Sigmoid colon (tissue), 6 donors: ENCODE measurements at regions not wholly inside any gene's neighbourhood (a gene's known extent, or its start where the extent isn't known, plus 50 kb on each side); places are given as distances from the start of the nearest gene placed in this dataset.
"Not testable (repeated sequence)": the region's sequence is repeated elsewhere in the genome, so short reads cannot be mapped to it uniquely, and the experiment has no call there.

Source experiments
- DNase-seq: peaks from one replicate; pipeline ENCODE4 v3.0.0-alpha.2; 2019
- H3K27ac ChIP-seq, 4 donors: fragments of 200-600 bp; sonication (generic); one replicate each; pipeline ENCODE4 v1.5.1; 2016 to 2019; ENCODE audit warnings: mild to moderate bottlenecking in 1 of 4
- H3K27me3 ChIP-seq, 3 donors: fragments of 200-600 bp; sonication (generic); one replicate each; pipeline ENCODE4 v1.5.1; 2019; ENCODE audit warnings: mild to moderate bottlenecking in 1 of 3
- H3K36me3 ChIP-seq, 4 donors: fragments of 200-600 bp; sonication (generic); one replicate each; pipeline ENCODE4 v1.5.1; 2016 to 2019
- H3K4me1 ChIP-seq, 4 donors: fragments of 200-600 bp; sonication (generic); one replicate each; pipeline ENCODE4 v1.5.1; 2017 to 2019
- H3K4me3 ChIP-seq, 4 donors: fragments of 200-600 bp; sonication (generic); one replicate each; pipeline ENCODE4 v1.5.1; 2017 to 2019; ENCODE audit warnings: mild to moderate bottlenecking in 2 of 4, moderate library complexity in 1 of 4
- H3K9me3 ChIP-seq, 4 donors: fragments of 200-600 bp in 3 of 4; sonication (generic) in 3 of 4; one replicate each; pipeline versions ENCODE4 v1.5.1 to v1.6.1; 2013 to 2019
- EP300 ChIP-seq, 4 donors: sonication (generic); formaldehyde crosslinking; IDR thresholded peaks; one replicate each; pipeline ENCODE4 v1.6.1; 2017; ENCODE audit warnings: antibody characterized with exemption in 4 of 4
- POLR2A ChIP-seq, 2 donors: fragments of 450-650 bp; IDR thresholded peaks; one replicate each; pipeline ENCODE4 v1.6.1; 2016; ENCODE audit warnings: antibody characterized with exemption in 2 of 2, mild to moderate bottlenecking in 2 of 2, moderate library complexity in 2 of 2
- POLR2AphosphoS5 ChIP-seq, 4 donors: sonication (generic); formaldehyde crosslinking; IDR thresholded peaks; one replicate each; pipeline ENCODE4 v1.6.1; 2017; ENCODE audit warnings: antibody characterized with exemption in 4 of 4
- WGBS, 2 donors: extraction: QIAGEN DNeasy Blood & Tissue Kit; methylation state at CpG; one replicate each; pipeline ENCODE4 v1.1.7; 2013; 5-methylcytosine and 5-hydroxymethylcytosine counted together
- intact Hi-C: fragments of 100-400 bp; cut with DNase I; formaldehyde crosslinking; loops from one replicate; pipeline ENCODE4 v1.15.1; 2023
- TF ChIP-seq, protein P1 (sequence below), 4 experiments: fragments of 450-650 bp in 3 of 4; fragments of 200-600 bp in 1 of 4; IDR thresholded peaks; one replicate each; pipeline ENCODE4 v1.5.1; 2016 to 2019; ENCODE audit warnings: antibody characterized with exemption in 4 of 4, mild to moderate bottlenecking in 3 of 4, moderate library complexity in 2 of 4
- donor health status: healthy with polysubstance abuse.
- donor health status: healthy.

GRCh38 chr22:22296047-22296446, 51.5 kb downstream of the VPREB1 start:
- DNase-seq, intact Hi-C loops, H3K4me1 ChIP-seq, H3K9me3 ChIP-seq, H3K27ac ChIP-seq, H3K36me3 ChIP-seq, H3K4me3 ChIP-seq, H3K27me3 ChIP-seq: not testable (repeated sequence)
- WGBS, 2 donors, result 82 to 84% methylated on average over 4 of the region's 4 CpGs

GRCh38 chr22:22297159-22297793, 52.7 kb downstream of the VPREB1 start:
- WGBS, 2 donors, result 1% methylated on average over 28 of the region's 28 CpGs
- H3K27ac ChIP-seq, result peak overlapping the region; percentile 83 to 85 (median 84)
- intact Hi-C loops, result not testable (repeated sequence)

DNA sequence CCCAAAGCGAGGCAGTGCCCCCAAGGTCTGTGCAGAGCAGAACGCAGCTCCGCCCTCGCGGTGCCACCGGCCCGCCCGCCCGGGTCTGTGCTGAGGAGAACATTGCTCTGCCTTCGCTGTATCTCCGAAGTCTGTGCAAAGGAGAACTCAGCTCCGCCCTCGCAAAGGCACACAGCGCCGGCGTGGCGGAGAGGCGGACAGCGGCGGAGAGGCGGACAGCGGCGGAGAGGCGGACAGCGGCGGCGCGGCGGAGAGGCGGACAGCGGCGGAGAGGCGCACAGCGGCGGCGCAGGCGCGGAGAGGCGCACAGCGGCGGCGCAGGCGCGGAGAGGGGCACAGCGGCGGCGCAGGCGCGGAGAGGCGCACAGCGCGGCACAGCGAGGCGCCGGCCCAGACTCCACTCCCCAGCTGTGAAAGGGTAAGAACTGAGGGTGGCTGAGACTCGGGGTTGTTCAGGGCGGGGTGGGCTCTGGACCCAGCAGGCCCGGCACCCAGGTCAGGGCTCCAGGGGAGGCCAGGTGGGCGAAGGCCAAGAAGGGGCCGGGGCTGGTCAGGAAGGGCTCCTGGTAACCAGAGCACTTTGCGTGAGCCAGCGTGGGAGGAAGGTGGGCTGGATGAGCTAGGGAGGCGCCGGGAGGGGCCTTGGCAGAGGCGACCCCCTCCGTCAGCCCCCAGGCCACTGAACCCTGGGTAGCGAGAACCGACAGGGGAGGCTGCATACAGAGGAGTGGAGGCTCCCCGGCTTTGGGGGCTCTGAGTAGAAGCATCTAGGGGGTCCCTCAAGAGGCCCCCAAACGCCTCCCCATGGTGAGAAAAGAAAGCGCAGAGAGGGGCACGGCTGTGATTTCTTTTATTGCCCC, 53.4 kb downstream of the VPREB1 start:
- Histone ChIP-seq H3K27ac (peak overlapping the region; percentile 83 to 85 (median 84)), H3K4me3 (peak overlapping the region; percentile 70 to 81 (median 79))
- 1% methylated on average over 72 of the region's 72 CpGs for WGBS, 2 donors
- H3K27me3 ChIP-seq, intact Hi-C loops, H3K9me3 ChIP-seq, H3K36me3 ChIP-seq, H3K4me1 ChIP-seq: not testable (repeated sequence)
- peak in 1 of 2 donors; percentile 11 for TF ChIP-seq POLR2A (IDR thresholded peaks at IDR 0.05)
- peak; percentile 47 to 83 (median 80) for TF ChIP-seq POLR2AphosphoS5 (IDR thresholded peaks at IDR 0.05)
- peak; percentile 79 for DNase-seq

More at GRCh38 chr22:22297159-22297793, 52.7 kb downstream of the VPREB1 start:
- H3K4me1 ChIP-seq, H3K27me3 ChIP-seq, DNase-seq, H3K9me3 ChIP-seq, H3K36me3 ChIP-seq: not testable (repeated sequence)
- H3K4me3 ChIP-seq, result peak overlapping the region; percentile 70 to 81 (median 79)

- intact Hi-C loops, H3K4me1 ChIP-seq, H3K9me3 ChIP-seq, H3K36me3 ChIP-seq, DNase-seq, H3K27me3 ChIP-seq: not testable (repeated sequence)
- Histone ChIP-seq H3K4me3 (peak overlapping the region; percentile 70 to 81 (median 79)), H3K27ac (peak overlapping the region in 3 of 4 donors; percentile 83 to 85 (median 84))
- WGBS, 2 donors, result 18 to 36% methylated on average over 5 of the region's 6 CpGs
Measured at GRCh38 chr22:22298654-22299009, 54.0 kb downstream of the VPREB1 start.

- H3K27ac ChIP-seq, H3K4me3 ChIP-seq, H3K27me3 ChIP-seq, intact Hi-C loops, DNase-seq, H3K9me3 ChIP-seq, H3K4me1 ChIP-seq, H3K36me3 ChIP-seq: not testable (repeated sequence)
- WGBS, 2 donors, result 94 to 95% methylated on average over 5 of the region's 5 CpGs
Measured at GRCh38 chr22:22300511-22300910, 55.9 kb downstream of the VPREB1 start.

- H3K4me3 ChIP-seq, H3K27ac ChIP-seq, H3K27me3 ChIP-seq, H3K9me3 ChIP-seq, H3K4me1 ChIP-seq, DNase-seq, intact Hi-C loops: not testable (repeated sequence)
- H3K36me3 ChIP-seq, result peaks cover 0 to 11% (median 4%) of the 10 kb centered on the region in 4 donors
- 91 to 98% methylated on average over 1 of the region's 1 CpG for WGBS, 2 donors
Measured at GRCh38 chr22:22300946-22301345, 56.4 kb downstream of the VPREB1 start.

DNA sequence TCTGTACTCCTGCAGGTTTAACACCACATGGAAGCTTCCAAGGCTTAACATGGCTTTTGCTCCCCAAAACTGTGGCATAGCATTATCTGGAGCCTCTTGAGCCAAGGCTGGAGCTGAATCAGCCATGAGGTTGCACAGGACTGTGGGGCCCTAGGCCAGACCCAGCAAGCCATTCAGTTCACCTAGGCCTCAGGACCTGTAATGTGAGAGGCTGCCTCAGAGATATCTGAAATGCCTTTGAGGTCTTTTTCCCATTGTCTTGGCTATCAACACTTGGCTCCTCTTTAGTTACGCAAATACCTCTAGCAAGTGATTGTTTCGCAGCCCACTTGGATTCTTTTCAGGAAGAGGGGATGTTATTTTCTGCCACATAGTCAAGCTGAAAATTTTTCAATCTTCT, 72.0 kb downstream of the VPREB1 start:
- peaks cover 8 to 39% (median 19%) of the 10 kb centered on the region in 4 donors for H3K36me3 ChIP-seq
- H3K27ac ChIP-seq, result no peak overlapping the region
- no peaks in the 10 kb centered on the region for H3K4me1 ChIP-seq
- no peaks in the 10 kb centered on the region for H3K9me3 ChIP-seq
- intact Hi-C loops, result no loop called here
- no peaks in the 10 kb centered on the region for H3K27me3 ChIP-seq
- no peak overlapping the region for H3K4me3 ChIP-seq
- TF ChIP-seq POLR2AphosphoS5 (IDR thresholded peaks at IDR 0.05) (no peak), POLR2A (IDR thresholded peaks at IDR 0.05) (no peak), EP300 (IDR thresholded peaks at IDR 0.05) (no peak)
- TF ChIP-seq, protein P1, sequence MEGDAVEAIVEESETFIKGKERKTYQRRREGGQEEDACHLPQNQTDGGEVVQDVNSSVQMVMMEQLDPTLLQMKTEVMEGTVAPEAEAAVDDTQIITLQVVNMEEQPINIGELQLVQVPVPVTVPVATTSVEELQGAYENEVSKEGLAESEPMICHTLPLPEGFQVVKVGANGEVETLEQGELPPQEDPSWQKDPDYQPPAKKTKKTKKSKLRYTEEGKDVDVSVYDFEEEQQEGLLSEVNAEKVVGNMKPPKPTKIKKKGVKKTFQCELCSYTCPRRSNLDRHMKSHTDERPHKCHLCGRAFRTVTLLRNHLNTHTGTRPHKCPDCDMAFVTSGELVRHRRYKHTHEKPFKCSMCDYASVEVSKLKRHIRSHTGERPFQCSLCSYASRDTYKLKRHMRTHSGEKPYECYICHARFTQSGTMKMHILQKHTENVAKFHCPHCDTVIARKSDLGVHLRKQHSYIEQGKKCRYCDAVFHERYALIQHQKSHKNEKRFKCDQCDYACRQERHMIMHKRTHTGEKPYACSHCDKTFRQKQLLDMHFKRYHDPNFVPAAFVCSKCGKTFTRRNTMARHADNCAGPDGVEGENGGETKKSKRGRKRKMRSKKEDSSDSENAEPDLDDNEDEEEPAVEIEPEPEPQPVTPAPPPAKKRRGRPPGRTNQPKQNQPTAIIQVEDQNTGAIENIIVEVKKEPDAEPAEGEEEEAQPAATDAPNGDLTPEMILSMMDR (IDR thresholded peaks at IDR 0.05), result no peak
- 99% methylated on average over 2 of the region's 2 CpGs for WGBS, 2 donors
- no peak for DNase-seq
